ENCODE measurements at regions not wholly inside any gene's neighbourhood (a gene's known extent, or its start where the extent isn't known, plus 50 kb on each side); places are given as distances from the start of the nearest gene placed in this dataset.

DNA sequence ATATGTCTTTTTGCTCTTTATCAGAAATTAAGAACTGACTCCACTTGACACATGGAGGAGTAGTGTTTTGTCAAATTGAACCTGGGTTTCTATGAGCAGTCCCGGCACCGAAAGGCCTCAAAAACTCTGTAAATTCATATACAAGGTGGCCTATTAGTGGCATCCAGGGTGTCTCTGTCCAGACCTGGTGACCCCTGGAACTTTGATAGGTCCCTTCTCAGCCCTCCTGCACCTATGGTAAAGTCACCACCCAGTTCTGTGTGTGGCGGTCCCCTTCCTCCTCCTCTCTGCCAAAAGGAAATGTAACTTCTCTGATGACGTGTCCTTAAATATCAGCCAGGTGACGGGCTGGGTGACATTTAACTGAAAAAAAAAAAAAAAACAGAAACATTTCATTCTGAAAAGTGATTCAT is 204.0 kb upstream of the FOXN3 start:
- Histone ChIP-seq H3K9ac (ENCODE audit: control insufficient read depth, insufficient read depth, low read length) (peak overlapping the region; percentile 1; the same call in 1 of the 2 replicates), H3K4me1 (ENCODE audit: control insufficient read depth, insufficient read depth, low read length) (peaks cover 24% of the 10 kb centered on the region), H3K4me3 (no peak overlapping the region), H3K36me3 (ENCODE audit: control insufficient read depth in 2 of 2, insufficient read depth in 2 of 2, low read length in 1 of 2) (no peaks in the 10 kb centered on the region), H3K4me2 (ENCODE audit: control insufficient read depth, insufficient read depth) (no peak overlapping the region), H3K79me2 (ENCODE audit: control insufficient read depth, insufficient read depth, low read length) (peaks cover 18% of the 10 kb centered on the region), H3K27ac (ENCODE audit: control insufficient read depth, insufficient read depth) (no peak overlapping the region), H3K9me3 (replicated peaks; ENCODE audit: control insufficient read depth, insufficient read depth, low read length) (no peaks in the 10 kb centered on the region; the same call in 2 of the 3 replicates), H4K20me1 (ENCODE audit: control insufficient read depth, insufficient read depth) (no peaks in the 10 kb centered on the region), H3K27me3 (replicated peaks in 1 of 2; ENCODE audit: control insufficient read depth in 2 of 2, insufficient read depth in 2 of 2, low read length in 1 of 2) (no peaks in the 10 kb centered on the region), H2AFZ (ENCODE audit: control insufficient read depth, low read depth, low read length) (peak overlapping the region; percentile 51)
- WGBS (ENCODE audit: insufficient coverage, insufficient replicate concordance, low lambda C conversion rate, missing lambda C conversion rate) = 96% methylated on average over 5 of the region's 5 CpGs
- in situ Hi-C loops (cut with MboI) (no loop called here), intact Hi-C loops (cut with micrococcal nuclease; ENCODE audit: unreplicated experiment) (no loop called here)
- no peak for ATAC-seq
- FAIRE-seq = peak; percentile 18
- POLR2A ChIA-PET = no interaction called here
- no TSS peak for BruUV-seq (replicated peaks)
- TF ChIP-seq CREM (IDR thresholded peaks at IDR 0.05; ENCODE audit: low read depth) (peak; percentile 65; the same call in 1 of the 2 replicates), CREB1 (IDR thresholded peaks at IDR 0.05; ENCODE audit: low read depth) (peak; percentile 51; the same call in 1 of the 2 replicates), ZBED1 (IDR thresholded peaks at IDR 0.05; ENCODE audit: borderline replicate concordance) (no peak), POLR2A (IDR thresholded peaks at IDR 0.05; ENCODE audit: low read depth, low read length) (peak; percentile 28; the same call in 1 of the 2 replicates)
- RAD21 ChIA-PET (ENCODE audit: unreplicated experiment) = no interaction called here
- CTCF ChIA-PET = no interaction called here
- no peak for DNase-seq (ENCODE audit: low read depth, low spot score)
- SMC1A ChIA-PET (ENCODE audit: uncharacterized antibody, unreplicated experiment) = interaction anchor here (0.8 to 1.0 kb wide), 2 partner anchors 9 to 21 kb away, joined by 3 read pairs; no protein-coding TSS in a partner anchor

DNA sequence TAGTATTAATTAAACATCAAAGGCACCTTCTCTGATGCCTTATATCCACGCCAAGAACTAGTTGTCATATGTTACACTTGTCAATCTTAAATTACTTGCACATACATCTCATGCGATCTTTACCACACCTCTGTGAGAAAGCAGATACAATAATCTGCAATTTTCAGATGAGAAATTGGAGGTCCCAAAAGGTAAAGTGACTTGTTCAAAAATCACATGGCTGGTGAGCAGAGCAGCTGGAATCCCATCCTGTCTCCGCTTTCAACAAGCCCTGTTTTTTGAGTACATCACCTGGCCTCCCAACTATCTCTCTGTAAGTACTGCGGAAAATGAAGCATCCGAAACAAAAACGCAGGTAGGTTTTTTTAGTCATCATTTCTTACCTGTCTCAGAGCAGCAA is 203.4 kb upstream of the FOXN3 start:
- no TSS peak for BruUV-seq (replicated peaks)
- H3K4me3 ChIP-seq = no peak overlapping the region
- TF ChIP-seq GABPA (IDR thresholded peaks at IDR 0.05; ENCODE audit: low read depth) = no peak
- TF ChIP-seq BMI1 (IDR thresholded peaks at IDR 0.05; ENCODE audit: borderline replicate concordance) = no peak
- TF ChIP-seq ZNF24 (IDR thresholded peaks at IDR 0.05) = no peak
- RAD21 ChIA-PET (ENCODE audit: unreplicated experiment) = interaction anchor here (0.8 kb wide), 1 partner anchor 61 kb away, joined by 3 read pairs; no protein-coding TSS in a partner anchor
- no peak overlapping the region for H3K9ac ChIP-seq (ENCODE audit: control insufficient read depth, insufficient read depth, low read length)
- 74% methylated on average over 6 of the region's 6 CpGs for WGBS (ENCODE audit: insufficient coverage, insufficient replicate concordance, low lambda C conversion rate, missing lambda C conversion rate)
- POLR2A ChIA-PET = no interaction called here
- H3K27ac ChIP-seq (ENCODE audit: control insufficient read depth, insufficient read depth) = no peak overlapping the region
- H3K4me1 ChIP-seq (ENCODE audit: control insufficient read depth, insufficient read depth, low read length) = peaks cover 24% of the 10 kb centered on the region
- DNase-seq (ENCODE audit: low read depth, low spot score) = no peak
- no peaks in the 10 kb centered on the region for H3K27me3 ChIP-seq (replicated peaks in 1 of 2; ENCODE audit: control insufficient read depth in 2 of 2, insufficient read depth in 2 of 2, low read length in 1 of 2)
- H3K36me3 ChIP-seq (ENCODE audit: control insufficient read depth in 2 of 2, insufficient read depth in 2 of 2, low read length in 1 of 2) = no peaks in the 10 kb centered on the region
- no peak for ATAC-seq
- in situ Hi-C loops (cut with MboI) (no loop called here), intact Hi-C loops (cut with micrococcal nuclease; ENCODE audit: unreplicated experiment) (no loop called here)
- H2AFZ ChIP-seq (ENCODE audit: control insufficient read depth, low read depth, low read length) = no peak overlapping the region
- H4K20me1 ChIP-seq (ENCODE audit: control insufficient read depth, insufficient read depth) = no peaks in the 10 kb centered on the region
- CTCF ChIA-PET = interaction anchor here (0.7 kb wide), 1 partner anchor 147 kb away, joined by 3 read pairs; no protein-coding TSS in a partner anchor
- H3K4me2 ChIP-seq (ENCODE audit: control insufficient read depth, insufficient read depth) = no peak overlapping the region
- peaks cover 22% of the 10 kb centered on the region for H3K79me2 ChIP-seq (ENCODE audit: control insufficient read depth, insufficient read depth, low read length)
- SMC1A ChIA-PET (ENCODE audit: uncharacterized antibody, unreplicated experiment) = interaction anchor here (1.0 to 1.9 kb wide), 2 partner anchors 16 to 21 kb away, joined by 3 to 6 read pairs; no protein-coding TSS in a partner anchor
- FAIRE-seq = no peak
- no peaks in the 10 kb centered on the region; the same call in 2 of the 3 replicates for H3K9me3 ChIP-seq (replicated peaks; ENCODE audit: control insufficient read depth, insufficient read depth, low read length)

Data from GM12878 (cell line).